GM23338 (cell line): ENCODE measurements at regions not wholly inside any gene's neighbourhood (a gene's known extent, or its start where the extent isn't known, plus 50 kb on each side); places are given as distances from the start of the nearest gene placed in this dataset.

ENCODE experiments used
- ATAC-seq: fragments of 200-7000 bp; cut with Tn5 transposase; 3 replicates; pipeline ENCODE4 v1.9.1; 2020
- DNase-seq: peaks from one replicate; pipeline ENCODE4 v3.0.0-alpha.2; 2015; ENCODE audit warnings: low spot score
- H2AFZ ChIP-seq: fragments of 200-600 bp; sonication (generic); 2 replicates; pipeline ENCODE4 v1.8.0; 2016; ENCODE audit warnings: antibody characterized with exemption, mild to moderate bottlenecking, moderate library complexity
- H3F3A ChIP-seq: fragments of 200-600 bp; sonication (generic); replicated peaks from 2 replicates; pipeline ENCODE4 v1.8.0; 2017; ENCODE audit warnings: antibody characterized with exemption, mixed run types, low read depth
- H3K27ac ChIP-seq: fragments of 200-600 bp; sonication (generic); 2 replicates; pipeline ENCODE4 v1.6.1; 2016; ENCODE audit warnings: low read depth
- H3K27me3 ChIP-seq: fragments of 200-600 bp; sonication (generic); 2 replicates; pipeline ENCODE4 v1.8.0; 2016; ENCODE audit warnings: mild to moderate bottlenecking, mixed run types, moderate library complexity; ENCODE audit not compliant: insufficient read depth
- H3K36me3 ChIP-seq: fragments of 200-600 bp; sonication (generic); 2 replicates; pipeline ENCODE4 v1.8.0; 2016; ENCODE audit warnings: mild to moderate bottlenecking; ENCODE audit not compliant: insufficient read depth
- H3K4me1 ChIP-seq: fragments of 200-600 bp; sonication (generic); 2 replicates; pipeline ENCODE4 v1.8.0; 2016; ENCODE audit warnings: mild to moderate bottlenecking, moderate library complexity; ENCODE audit not compliant: insufficient read depth
- H3K4me2 ChIP-seq: fragments of 200-600 bp; sonication (generic); 2 replicates; pipeline ENCODE4 v1.7.1; 2017; ENCODE audit warnings: mixed run types
- H3K4me3 ChIP-seq: fragments of 200-600 bp; sonication (generic); 2 replicates; pipeline ENCODE4 v1.6.1; 2016; ENCODE audit warnings: mixed run types
- H3K79me2 ChIP-seq: fragments of 200-600 bp; sonication (generic); replicated peaks from 2 replicates; pipeline ENCODE4 v1.8.0; 2017; ENCODE audit warnings: mild to moderate bottlenecking; ENCODE audit not compliant: insufficient read depth
- H3K9me2 ChIP-seq: fragments of 200-600 bp; sonication (generic); 2 replicates; pipeline ENCODE4 v1.8.0; 2017; ENCODE audit not compliant: insufficient read depth
- H4K20me1 ChIP-seq: fragments of 200-600 bp; sonication (generic); replicated peaks from 2 replicates; pipeline ENCODE4 v1.8.0; 2017; ENCODE audit warnings: mild to moderate bottlenecking; ENCODE audit not compliant: insufficient read depth
- H3K27ac Mint-ChIP-seq: 2 replicates; pipeline ENCODE4 v1.8.0; 2020; ENCODE audit warnings: inconsistent platforms, mild to moderate bottlenecking, moderate library complexity, mixed read lengths
- H3K27me3 Mint-ChIP-seq: 3 replicates; pipeline ENCODE4 v1.8.0; 2022; ENCODE audit warnings: low read depth, mild to moderate bottlenecking, moderate library complexity, mixed read lengths, inconsistent platforms; ENCODE audit not compliant: insufficient read depth, poor library complexity
- H3K36me3 Mint-ChIP-seq: 3 replicates; pipeline ENCODE4 v1.8.0; 2021; ENCODE audit warnings: low read depth, mild to moderate bottlenecking, inconsistent platforms, moderate library complexity, mixed read lengths
- H3K4me1 Mint-ChIP-seq: 3 replicates; pipeline ENCODE4 v1.8.0; 2020; ENCODE audit warnings: mild to moderate bottlenecking, inconsistent platforms, mixed read lengths
- H3K4me3 Mint-ChIP-seq: 3 replicates; pipeline ENCODE4 v1.8.0; 2021; ENCODE audit warnings: moderate library complexity, mild to moderate bottlenecking, inconsistent platforms, mixed read lengths
- H3K9me3 Mint-ChIP-seq: 3 replicates; pipeline ENCODE4 v1.8.0; 2020; ENCODE audit warnings: moderate library complexity, mild to moderate bottlenecking, inconsistent platforms, mixed read lengths
- CTCF ChIP-seq, 2 experiments: fragments of 200-600 bp in 1 of 2; sonication (generic) in 1 of 2; conservative IDR thresholded peaks; 2 replicates each; pipeline versions ENCODE4 v1.5.1 to v1.6.1; 2016 to 2017; ENCODE audit warnings: antibody characterized with exemption in 2 of 2, low read depth in 2 of 2, mild to moderate bottlenecking in 2 of 2, moderate library complexity in 1 of 2
- ETS1 ChIP-seq: IDR thresholded peaks from 2 replicates; pipeline ENCODE4 v1.6.1; 2016; ENCODE audit warnings: antibody characterized with exemption
- EZH2phosphoT487 ChIP-seq: fragments of 200-600 bp; sonication (generic); IDR thresholded peaks from one replicate; pipeline ENCODE4 v1.8.1; 2018; ENCODE audit warnings: antibody characterized with exemption; ENCODE audit not compliant: unreplicated experiment
- NANOG ChIP-seq: IDR thresholded peaks from 2 replicates; pipeline ENCODE4 v1.6.1; 2016; ENCODE audit warnings: antibody characterized with exemption, borderline replicate concordance
- REST ChIP-seq: IDR thresholded peaks from one replicate; pipeline ENCODE4 v1.6.1; 2018; ENCODE audit warnings: antibody characterized with exemption; ENCODE audit not compliant: unreplicated experiment
- STAT1 ChIP-seq: IDR thresholded peaks from one replicate; pipeline ENCODE4 v1.6.1; 2016; ENCODE audit warnings: antibody characterized with exemption; ENCODE audit not compliant: unreplicated experiment
- ZNF462 ChIP-seq: fragments of 250-450 bp; sonication (Bioruptor Pico); IDR thresholded peaks from 2 replicates; pipeline ENCODE4 v1.5.0; 2020; ENCODE audit warnings: mild to moderate bottlenecking, moderate library complexity

GRCh38 chr2:221044781-221045180, 527.3 kb downstream of the EPHA4 start (continued):
- TF ChIP-seq ZNF462 (CRISPR knock-in tag) (no peak), NANOG (no peak), CTCF (conservative IDR thresholded peaks at IDR 0.05; ENCODE audit: low read depth in 2 of 2) (no peak), ETS1 (no peak)

- H4K20me1 ChIP-seq = no peaks in the 10 kb centered on the region
- ATAC-seq (no peak), DNase-seq (no peak)
- H3K36me3 ChIP-seq = no peaks in the 10 kb centered on the region
- Mint-ChIP-seq H3K4me3 (no peak overlapping the region), H3K27ac (no peak overlapping the region), H3K36me3 (no peaks in the 10 kb centered on the region), H3K27me3 (no peaks in the 10 kb centered on the region), H3K9me3 (no peaks in the 10 kb centered on the region), H3K4me1 (no peaks in the 10 kb centered on the region)
- no peaks in the 10 kb centered on the region for H3K4me1 ChIP-seq
- H2AFZ ChIP-seq = no peak overlapping the region
- no peaks in the 10 kb centered on the region for H3K79me2 ChIP-seq
- H3K4me3 ChIP-seq = no peak overlapping the region
- H3K9me2 ChIP-seq = no peaks in the 10 kb centered on the region
- no peaks in the 10 kb centered on the region for H3F3A ChIP-seq
- no peak overlapping the region for H3K4me2 ChIP-seq
- no peak overlapping the region for H3K27ac ChIP-seq
- H3K27me3 ChIP-seq = no peaks in the 10 kb centered on the region
- TF ChIP-seq CTCF (conservative IDR thresholded peaks at IDR 0.05; ENCODE audit: low read depth in 2 of 2) (no peak), EZH2phosphoT487 (no peak), STAT1 (no peak), REST (no peak)
Observed at GRCh38 chr2:221050020-221050795, 521.9 kb downstream of the EPHA4 start.
